ENCODE measurements at regions not wholly inside any gene's neighbourhood (a gene's known extent, or its start where the extent isn't known, plus 50 kb on each side); places are given as distances from the start of the nearest gene placed in this dataset.

GRCh38 chr1:189970331-189971230, 507.1 kb downstream of the BRINP3 start:
- TF ChIP-seq CTCF (IDR thresholded peaks at IDR 0.05; ENCODE audit: borderline replicate concordance, extremely low read depth, low read length, poor library complexity, severe bottlenecking): no peak
- no peak for TF ChIP-seq EZH2 (IDR thresholded peaks at IDR 0.05; ENCODE audit: borderline replicate concordance, low read depth, low read length, severe bottlenecking)
